SK-N-SH treated with all-trans-retinoic acid at 6 μM for 48 hours (cell line): ENCODE measurements at regions not wholly inside any gene's neighbourhood (a gene's known extent, or its start where the extent isn't known, plus 50 kb on each side); places are given as distances from the start of the nearest gene placed in this dataset.
"Not testable (repeated sequence)": the region's sequence is repeated elsewhere in the genome, so short reads cannot be mapped to it uniquely, and the experiment has no call there.

ENCODE experiments used
- ATAC-seq: fragments of 200-7000 bp; cut with Tn5 transposase; 3 replicates; pipeline ENCODE4 v1.9.1; 2020; ENCODE audit warnings: mild to moderate bottlenecking, moderate library complexity
- ARNTL ChIP-seq: fragments of 450-650 bp; formaldehyde crosslinking; IDR thresholded peaks from 2 replicates; pipeline ENCODE4 v1.5.0; 2020; ENCODE audit warnings: low read depth, mild to moderate bottlenecking, moderate library complexity, borderline replicate concordance
- BACH2 ChIP-seq: fragments of 250-450 bp; sonication (Bioruptor Pico); IDR thresholded peaks from 2 replicates; pipeline ENCODE4 v1.9.0; 2021; ENCODE audit warnings: mild to moderate bottlenecking, borderline replicate concordance
- CSDC2 ChIP-seq: fragments of 250-450 bp; sonication (Bioruptor Pico); IDR thresholded peaks from 2 replicates; pipeline ENCODE4 v1.5.0; 2020; ENCODE audit warnings: mild to moderate bottlenecking, moderate library complexity
- ESRRG ChIP-seq: fragments of 250-450 bp; sonication (Bioruptor Pico); IDR thresholded peaks from 2 replicates; pipeline ENCODE4 v1.6.1; 2021; ENCODE audit warnings: mild to moderate bottlenecking
- GLIS3 ChIP-seq: fragments of 250-450 bp; sonication (Bioruptor Pico); IDR thresholded peaks from 2 replicates; pipeline ENCODE4 v1.5.0; 2020; ENCODE audit warnings: mild to moderate bottlenecking, moderate library complexity
- OSR1 ChIP-seq: fragments of 250-450 bp; sonication (Bioruptor Pico); IDR thresholded peaks from 2 replicates; pipeline ENCODE4 v1.8.0; 2022; ENCODE audit warnings: moderate library complexity, mild to moderate bottlenecking, inconsistent platforms
- PATZ1 ChIP-seq: fragments of 250-450 bp; sonication (Bioruptor Pico); IDR thresholded peaks from 2 replicates; pipeline ENCODE4 v1.8.0; 2020; ENCODE audit warnings: mild to moderate bottlenecking, moderate library complexity, borderline replicate concordance
- POU6F1 ChIP-seq: fragments of 250-450 bp; sonication (Bioruptor Pico); IDR thresholded peaks from 2 replicates; pipeline ENCODE4 v1.8.0; 2021; ENCODE audit warnings: low read depth, mild to moderate bottlenecking, moderate library complexity, borderline replicate concordance
- PPARA ChIP-seq: fragments of 250-450 bp; sonication (Bioruptor Pico); IDR thresholded peaks from 2 replicates; pipeline ENCODE4 v1.5.0; 2020; ENCODE audit warnings: mild to moderate bottlenecking, borderline replicate concordance
- SNAI2 ChIP-seq: fragments of 250-450 bp; sonication (Bioruptor Pico); IDR thresholded peaks from 2 replicates; pipeline ENCODE4 v1.5.0; 2020; ENCODE audit warnings: mild to moderate bottlenecking, moderate library complexity
- ZC3H10 ChIP-seq: fragments of 250-450 bp; sonication (Bioruptor Pico); IDR thresholded peaks from 2 replicates; pipeline ENCODE4 v1.5.1; 2021; ENCODE audit warnings: mild to moderate bottlenecking, moderate library complexity
- ZFP3 ChIP-seq: fragments of 250-450 bp; sonication (Bioruptor Pico); IDR thresholded peaks from 2 replicates; pipeline ENCODE4 v1.5.0; 2020; ENCODE audit warnings: mild to moderate bottlenecking, moderate library complexity
- ZFP30 ChIP-seq: fragments of 450-650 bp; formaldehyde crosslinking; IDR thresholded peaks from 2 replicates; pipeline ENCODE4 v1.5.0; 2022; ENCODE audit warnings: mild to moderate bottlenecking, moderate library complexity
- ZNF565 ChIP-seq: fragments of 450-650 bp; formaldehyde crosslinking; conservative IDR thresholded peaks from 2 replicates; pipeline ENCODE4 v1.5.0; 2020; ENCODE audit warnings: low read depth, mild to moderate bottlenecking, moderate library complexity
- ZNF70 ChIP-seq: fragments of 450-650 bp; formaldehyde crosslinking; IDR thresholded peaks from 2 replicates; pipeline ENCODE4 v1.5.0; 2020; ENCODE audit warnings: mild to moderate bottlenecking, moderate library complexity

- not testable (repeated sequence) for ATAC-seq
Measured at GRCh38 chr14:83981676-83982258, 1548.2 kb upstream of the FLRT2 start.

GRCh38 chr14:83988275-83988674 lies 1541.7 kb upstream of the FLRT2 start:
- TF ChIP-seq CSDC2 (CRISPR knock-in tag) (no peak), PPARA (CRISPR knock-in tag) (no peak), ZNF70 (CRISPR knock-in tag) (no peak), BACH2 (CRISPR knock-in tag) (no peak), POU6F1 (CRISPR knock-in tag) (no peak)
- no peak for ATAC-seq

GRCh38 chr14:83991666-83992065 lies 1538.3 kb upstream of the FLRT2 start:
- TF ChIP-seq GLIS3 (no peak), ARNTL (CRISPR knock-in tag) (no peak), ZC3H10 (CRISPR knock-in tag) (no peak), SNAI2 (CRISPR knock-in tag) (no peak), POU6F1 (CRISPR knock-in tag) (no peak), ZNF565 (CRISPR knock-in tag) (no peak), ZFP3 (CRISPR knock-in tag) (no peak), OSR1 (no peak), ESRRG (CRISPR knock-in tag) (no peak), BACH2 (CRISPR knock-in tag) (no peak), PPARA (CRISPR knock-in tag) (no peak)
- TF ChIP-seq, all 23 proteins: peak for 0
- ATAC-seq: no peak

- no peak for TF ChIP-seq ZNF565 (CRISPR knock-in tag)
- no peak for ATAC-seq
Measured at GRCh38 chr14:83992857-83993256, 1537.1 kb upstream of the FLRT2 start.

GRCh38 chr14:83993545-83993944 lies 1536.4 kb upstream of the FLRT2 start:
- no peak for ATAC-seq

More at GRCh38 chr14:83993545-83993944, 1536.4 kb upstream of the FLRT2 start:
- TF ChIP-seq ZC3H10 (CRISPR knock-in tag) (no peak), ARNTL (CRISPR knock-in tag) (no peak), PATZ1 (no peak), ZFP30 (CRISPR knock-in tag) (no peak), POU6F1 (CRISPR knock-in tag) (no peak)
- TF ChIP-seq, all 23 proteins: peak for 0
